ENCODE measurements at regions not wholly inside any gene's neighbourhood (a gene's known extent, or its start where the extent isn't known, plus 50 kb on each side); places are given as distances from the start of the nearest gene placed in this dataset.

- Histone ChIP-seq H2AFZ (ENCODE audit: low read length) (no peak overlapping the region), H3K4me3 (replicated peaks in 1 of 3; ENCODE audit: insufficient read depth in 1 of 3, low read depth in 2 of 3, low read length in 3 of 3) (no peak overlapping the region), H3K27ac (ENCODE audit: extremely low read length, insufficient read depth, low read length) (no peak overlapping the region), H3K79me2 (ENCODE audit: insufficient read depth, low read length) (no peaks in the 10 kb centered on the region), H3K4me1 (ENCODE audit: insufficient read depth, low read length) (no peaks in the 10 kb centered on the region), H3K9me3 (ENCODE audit: low read length) (no peaks in the 10 kb centered on the region), H3K36me3 (replicated peaks in 1 of 2; ENCODE audit: control insufficient read depth in 1 of 2, insufficient read depth in 2 of 2, low read length in 2 of 2) (no peaks in the 10 kb centered on the region), H3K27me3 (ENCODE audit: control insufficient read depth in 1 of 2, insufficient read depth in 2 of 2, low read length in 2 of 2) (0 out of 5 replicates have a peak, but pooled peaks cover 0 to 2% of the 10 kb centered on the region in 2 experiments), H3K4me2 (ENCODE audit: low read depth, low read length) (no peak overlapping the region), H4K20me1 (ENCODE audit: insufficient read depth, low read length) (no peaks in the 10 kb centered on the region), H3K9ac (ENCODE audit: insufficient read depth, low read depth, low read length) (no peak overlapping the region)
- FAIRE-seq, result no peak
- intact Hi-C loops (cut with micrococcal nuclease; ENCODE audit: unreplicated experiment), result no loop called here
- BruUV-seq (replicated peaks), result no TSS peak
- no peak for TF ChIP-seq AGO2 (optimal IDR thresholded peaks at IDR 0.05; ENCODE audit: low read depth, low read length)
- TF ChIP-seq MEIS2 (CRISPR knock-in tag; IDR thresholded peaks at IDR 0.05), result no peak
- TF ChIP-seq, protein P1, sequence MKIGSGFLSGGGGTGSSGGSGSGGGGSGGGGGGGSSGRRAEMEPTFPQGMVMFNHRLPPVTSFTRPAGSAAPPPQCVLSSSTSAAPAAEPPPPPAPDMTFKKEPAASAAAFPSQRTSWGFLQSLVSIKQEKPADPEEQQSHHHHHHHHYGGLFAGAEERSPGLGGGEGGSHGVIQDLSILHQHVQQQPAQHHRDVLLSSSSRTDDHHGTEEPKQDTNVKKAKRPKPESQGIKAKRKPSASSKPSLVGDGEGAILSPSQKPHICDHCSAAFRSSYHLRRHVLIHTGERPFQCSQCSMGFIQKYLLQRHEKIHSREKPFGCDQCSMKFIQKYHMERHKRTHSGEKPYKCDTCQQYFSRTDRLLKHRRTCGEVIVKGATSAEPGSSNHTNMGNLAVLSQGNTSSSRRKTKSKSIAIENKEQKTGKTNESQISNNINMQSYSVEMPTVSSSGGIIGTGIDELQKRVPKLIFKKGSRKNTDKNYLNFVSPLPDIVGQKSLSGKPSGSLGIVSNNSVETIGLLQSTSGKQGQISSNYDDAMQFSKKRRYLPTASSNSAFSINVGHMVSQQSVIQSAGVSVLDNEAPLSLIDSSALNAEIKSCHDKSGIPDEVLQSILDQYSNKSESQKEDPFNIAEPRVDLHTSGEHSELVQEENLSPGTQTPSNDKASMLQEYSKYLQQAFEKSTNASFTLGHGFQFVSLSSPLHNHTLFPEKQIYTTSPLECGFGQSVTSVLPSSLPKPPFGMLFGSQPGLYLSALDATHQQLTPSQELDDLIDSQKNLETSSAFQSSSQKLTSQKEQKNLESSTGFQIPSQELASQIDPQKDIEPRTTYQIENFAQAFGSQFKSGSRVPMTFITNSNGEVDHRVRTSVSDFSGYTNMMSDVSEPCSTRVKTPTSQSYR (CRISPR knock-in tag; IDR thresholded peaks at IDR 0.05; ENCODE audit: borderline replicate concordance), result no peak
- TF ChIP-seq TSC22D2 (CRISPR knock-in tag; IDR thresholded peaks at IDR 0.05; ENCODE audit: borderline replicate concordance), result no peak
- no peak for TF ChIP-seq ZNF333 (CRISPR knock-in tag; IDR thresholded peaks at IDR 0.05; ENCODE audit: borderline replicate concordance)
- TF ChIP-seq GATAD2A (CRISPR knock-in tag; IDR thresholded peaks at IDR 0.05), result no peak
- TF ChIP-seq ZNF570 (CRISPR knock-in tag; IDR thresholded peaks at IDR 0.05; ENCODE audit: borderline replicate concordance), result no peak
- TF ChIP-seq, protein P2, sequence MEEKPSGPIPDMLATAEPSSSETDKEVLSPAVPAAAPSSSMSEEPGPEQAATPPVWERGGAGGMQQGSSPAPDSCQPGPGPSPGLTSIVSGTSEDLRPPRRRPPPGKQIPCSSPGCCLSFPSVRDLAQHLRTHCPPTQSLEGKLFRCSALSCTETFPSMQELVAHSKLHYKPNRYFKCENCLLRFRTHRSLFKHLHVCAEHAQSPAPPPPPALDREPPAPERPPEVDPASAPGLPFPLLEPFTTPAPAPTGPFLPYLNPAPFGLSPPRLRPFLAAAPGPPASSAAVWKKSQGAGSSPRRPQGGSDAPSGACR (CRISPR knock-in tag; IDR thresholded peaks at IDR 0.05), result no peak
- no peak for TF ChIP-seq FOXC1 (CRISPR knock-in tag; IDR thresholded peaks at IDR 0.05; ENCODE audit: borderline replicate concordance)
- TF ChIP-seq YY1 (IDR thresholded peaks at IDR 0.05; ENCODE audit: insufficient read depth, insufficient replicate concordance, low read depth, low read length), result no peak
- no peak for TF ChIP-seq PCBP2 (optimal IDR thresholded peaks at IDR 0.05; ENCODE audit: low read depth, low read length, poor library complexity, severe bottlenecking)
- no peak for TF ChIP-seq CERS6 (CRISPR knock-in tag; IDR thresholded peaks at IDR 0.05)
- TF ChIP-seq ZKSCAN5 (CRISPR knock-in tag; IDR thresholded peaks at IDR 0.05), result no peak
- TF ChIP-seq TCF7 (IDR thresholded peaks at IDR 0.05; ENCODE audit: low read depth), result no peak
- TF ChIP-seq FOXO1 (CRISPR knock-in tag; IDR thresholded peaks at IDR 0.05), result no peak
- no peak for TF ChIP-seq FOSL1 (CRISPR knock-in tag; IDR thresholded peaks at IDR 0.05; ENCODE audit: borderline replicate concordance)
- TF ChIP-seq ZNF296 (CRISPR knock-in tag; conservative IDR thresholded peaks at IDR 0.05), result no peak
- no peak for TF ChIP-seq SALL2 (CRISPR knock-in tag; IDR thresholded peaks at IDR 0.05)
- no peak for TF ChIP-seq ZNF251 (CRISPR knock-in tag; IDR thresholded peaks at IDR 0.05)
- ATAC-seq, result no peak
- CTCF ChIA-PET (ENCODE audit: low intra/inter-chr PET ratio, low total read pairs), result no interaction called here
- POLR2A ChIA-PET, result no interaction called here
- no peak for DNase-seq (ENCODE audit: low spot score)
- in situ Hi-C loops (cut with HindIII; ENCODE audit: extremely low pct_ligation_motif_present, low pct_unique_long_range_greater_than_20kb), result no loop called here
Observed at GRCh38 chr9:116074658-116075057, 78.9 kb upstream of the PAPPA start.
